HG03280 (cell line): ENCODE measurements at regions not wholly inside any gene's neighbourhood (a gene's known extent, or its start where the extent isn't known, plus 50 kb on each side); places are given as distances from the start of the nearest gene placed in this dataset.

ENCODE experiments used
- ATAC-seq: cut with Tn5 transposase; IDR thresholded peaks from one replicate; pipeline ENCODE4 v1.9.1; 2021; ENCODE audit warnings: mild to moderate bottlenecking, moderate library complexity; ENCODE audit not compliant: unreplicated experiment

- ATAC-seq: no peak
Observed at GRCh38 chr7:156195276-156195675, 383.0 kb upstream of the SHH start.

- ATAC-seq: no peak
Observed at GRCh38 chr7:156194813-156195212, 382.6 kb upstream of the SHH start.

GRCh38 chr7:156192921-156193320 lies 380.7 kb upstream of the SHH start:
- no peak for ATAC-seq

- no peak for ATAC-seq
Observed at GRCh38 chr7:156191090-156191489, 378.8 kb upstream of the SHH start.

- no peak for ATAC-seq
Observed at GRCh38 chr7:156185076-156185475, 372.8 kb upstream of the SHH start.

GRCh38 chr7:156184164-156184563 lies 371.9 kb upstream of the SHH start:
- no peak for ATAC-seq

- no peak for ATAC-seq
Observed at GRCh38 chr7:156180451-156181229, 368.4 kb upstream of the SHH start.

GRCh38 chr7:156179872-156180390 lies 367.7 kb upstream of the SHH start:
- no peak for ATAC-seq

- no peak for ATAC-seq
Observed at GRCh38 chr7:156178857-156179256, 366.6 kb upstream of the SHH start.

GRCh38 chr7:156178214-156178613 lies 366.0 kb upstream of the SHH start:
- ATAC-seq: no peak

GRCh38 chr7:156177422-156178055 lies 365.3 kb upstream of the SHH start:
- no peak for ATAC-seq

- ATAC-seq: no peak
Observed at GRCh38 chr7:156176039-156176438, 363.8 kb upstream of the SHH start.

GRCh38 chr7:156175003-156175402 lies 362.7 kb upstream of the SHH start:
- no peak for ATAC-seq

GRCh38 chr7:156174428-156174827 lies 362.2 kb upstream of the SHH start:
- no peak for ATAC-seq

- no peak for ATAC-seq
Observed at GRCh38 chr7:156173748-156174353, 361.6 kb upstream of the SHH start.

- no peak for ATAC-seq
Observed at GRCh38 chr7:156173346-156173745, 361.1 kb upstream of the SHH start.

GRCh38 chr7:156172638-156173037 lies 360.4 kb upstream of the SHH start:
- ATAC-seq: no peak

- no peak for ATAC-seq
Observed at GRCh38 chr7:156169474-156170370, 357.5 kb upstream of the SHH start.

GRCh38 chr7:156168434-156168833 lies 356.2 kb upstream of the SHH start:
- ATAC-seq: no peak

- no peak for ATAC-seq
Observed at GRCh38 chr7:156167987-156168386, 355.7 kb upstream of the SHH start.

- ATAC-seq: no peak
Observed at GRCh38 chr7:156167417-156167807, 355.1 kb upstream of the SHH start.
